Right atrium auricular region (tissue), 2 donors: ENCODE measurements at regions not wholly inside any gene's neighbourhood (a gene's known extent, or its start where the extent isn't known, plus 50 kb on each side); places are given as distances from the start of the nearest gene placed in this dataset.
"Not testable (repeated sequence)": the region's sequence is repeated elsewhere in the genome, so short reads cannot be mapped to it uniquely, and the experiment has no call there.

Experiments
- DNase-seq: peaks from one replicate; pipeline ENCODE4 v3.0.0-alpha.2; 2019; ENCODE audit warnings: low spot score
- H3K27ac ChIP-seq, 2 donors: fragments of 200-600 bp; sonication (generic); 1 replicate in 1 of 2; 2 replicates in 1 of 2; pipeline ENCODE4 v1.5.1; 2016 to 2019
- H3K27me3 ChIP-seq, 2 donors: fragments of 200-600 bp; sonication (generic); one replicate each; pipeline versions ENCODE4 v1.5.1 to v1.6.0; 2017 to 2019
- H3K36me3 ChIP-seq: fragments of 200-600 bp; sonication (generic); one replicate; pipeline ENCODE4 v1.5.1; 2016
- H3K4me1 ChIP-seq, 2 donors: fragments of 200-600 bp; sonication (generic); one replicate each; pipeline versions ENCODE4 v1.5.1 to v1.6.0; 2017 to 2019
- H3K4me3 ChIP-seq, 2 donors: fragments of 200-600 bp; sonication (generic); 1 replicate in 1 of 2; 2 replicates in 1 of 2; pipeline ENCODE4 v1.5.1; 2017 to 2019; ENCODE audit warnings: mild to moderate bottlenecking in 1 of 2, moderate library complexity in 1 of 2
- H3K9me3 ChIP-seq, 2 donors: fragments of 200-600 bp; sonication (generic); one replicate each; pipeline ENCODE4 v1.5.1; 2019
- CTCF ChIP-seq, 2 donors: fragments of 200-600 bp; sonication (generic); IDR thresholded peaks; one replicate each; pipeline ENCODE4 v1.5.1; 2019; ENCODE audit warnings: antibody characterized with exemption in 2 of 2

GRCh38 chr11:98277251-98277912, 743.4 kb upstream of the CNTN5 start:
- Histone ChIP-seq H3K36me3 (no peaks in the 10 kb centered on the region), H3K27ac (no peak overlapping the region), H3K27me3 (no peaks in the 10 kb centered on the region), H3K4me3 (no peak overlapping the region), H3K4me1 (no peaks in the 10 kb centered on the region), H3K9me3 (no peaks in the 10 kb centered on the region)
- TF ChIP-seq CTCF (IDR thresholded peaks at IDR 0.05) = no peak
- DNase-seq = no peak

- no peak for TF ChIP-seq CTCF (IDR thresholded peaks at IDR 0.05)
- Histone ChIP-seq H3K9me3 (no peaks in the 10 kb centered on the region), H3K27me3 (no peaks in the 10 kb centered on the region), H3K36me3 (no peaks in the 10 kb centered on the region), H3K4me3 (no peak overlapping the region), H3K27ac (no peak overlapping the region), H3K4me1 (no peaks in the 10 kb centered on the region)
- no peak for DNase-seq
Observed at GRCh38 chr11:98289617-98290263, 731.0 kb upstream of the CNTN5 start.

- H3K27me3 ChIP-seq = no peaks in the 10 kb centered on the region
- DNase-seq = no peak
- H3K9me3 ChIP-seq = no peaks in the 10 kb centered on the region
Observed at GRCh38 chr11:98296091-98296880, 724.5 kb upstream of the CNTN5 start.

GRCh38 chr11:98300719-98301118, 720.0 kb upstream of the CNTN5 start:
- H3K27ac ChIP-seq = no peak overlapping the region
- no peak for TF ChIP-seq CTCF (IDR thresholded peaks at IDR 0.05)
- H3K27me3 ChIP-seq = no peaks in the 10 kb centered on the region
- no peaks in the 10 kb centered on the region for H3K36me3 ChIP-seq
- no peak overlapping the region for H3K4me3 ChIP-seq
- no peaks in the 10 kb centered on the region for H3K4me1 ChIP-seq
- no peaks in the 10 kb centered on the region for H3K9me3 ChIP-seq
- DNase-seq = no peak

More at GRCh38 chr11:98296091-98296880, 724.5 kb upstream of the CNTN5 start:
- no peak for TF ChIP-seq CTCF (IDR thresholded peaks at IDR 0.05)
- Histone ChIP-seq H3K27ac (no peak overlapping the region), H3K36me3 (no peaks in the 10 kb centered on the region), H3K4me1 (no peaks in the 10 kb centered on the region), H3K4me3 (no peak overlapping the region)

GRCh38 chr11:98307827-98308491, 712.8 kb upstream of the CNTN5 start:
- Histone ChIP-seq H3K4me1 (no peaks in the 10 kb centered on the region), H3K27me3 (no peaks in the 10 kb centered on the region), H3K4me3 (no peak overlapping the region), H3K36me3 (no peaks in the 10 kb centered on the region), H3K9me3 (no peaks in the 10 kb centered on the region), H3K27ac (no peak overlapping the region)
- DNase-seq = no peak
- no peak for TF ChIP-seq CTCF (IDR thresholded peaks at IDR 0.05)

GRCh38 chr11:98330306-98330705, 690.4 kb upstream of the CNTN5 start:
- not testable (repeated sequence) for H3K4me3 ChIP-seq, H3K27me3 ChIP-seq, H3K36me3 ChIP-seq, H3K27ac ChIP-seq, DNase-seq, H3K9me3 ChIP-seq, H3K4me1 ChIP-seq
